ENCODE measurements at regions not wholly inside any gene's neighbourhood (a gene's known extent, or its start where the extent isn't known, plus 50 kb on each side); places are given as distances from the start of the nearest gene placed in this dataset.

DNA sequence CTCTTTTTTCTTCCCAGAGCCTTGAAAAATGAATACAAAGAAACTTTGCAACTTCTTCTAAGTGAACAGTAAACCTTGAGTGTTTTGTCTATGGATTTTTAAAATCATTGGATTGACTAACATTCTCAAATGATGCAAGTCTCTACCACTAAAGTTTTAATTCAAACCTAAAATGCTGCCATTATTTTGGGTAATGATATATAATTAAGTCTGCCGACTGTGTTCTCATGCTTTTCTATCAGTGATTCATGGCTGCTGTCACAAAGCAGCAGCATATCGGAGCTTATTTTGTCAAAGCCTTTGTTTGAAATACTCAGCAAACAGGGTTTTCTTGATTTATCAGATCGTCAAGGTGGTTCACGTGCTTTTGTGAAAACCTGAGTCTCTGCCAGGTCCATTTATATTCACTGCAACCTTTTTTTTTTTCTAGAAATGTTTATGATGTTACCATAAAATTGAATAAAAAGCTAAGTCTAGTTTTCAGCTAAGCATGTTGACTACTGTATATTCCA, 96.3 kb downstream of the GJA1 start:
- H3K9ac ChIP-seq (ENCODE audit: insufficient read depth in 1 of 2, low read depth in 2 of 2, low read length in 2 of 2) = no peak overlapping the region
- CTCF ChIA-PET (ENCODE audit: low intra/inter-chr PET ratio) = no interaction called here
- no TSS peak for BruUV-seq (replicated peaks)
- no peaks in the 10 kb centered on the region for H4K20me1 ChIP-seq (replicated peaks; ENCODE audit: control insufficient read depth, insufficient read depth, low read length)
- H3K4me2 ChIP-seq (ENCODE audit: insufficient read depth, low read length) = no peak overlapping the region
- DNase-seq (ENCODE audit: extremely low read depth in 1 of 4, low spot score in 3 of 4) = no peak
- no peaks in the 10 kb centered on the region for H3K9me1 ChIP-seq (ENCODE audit: control insufficient read depth, insufficient read depth, low read length)
- no peak for FAIRE-seq
- no peak overlapping the region for H2AFZ ChIP-seq (ENCODE audit: low read depth, low read length)
- TF ChIP-seq, protein P1, sequence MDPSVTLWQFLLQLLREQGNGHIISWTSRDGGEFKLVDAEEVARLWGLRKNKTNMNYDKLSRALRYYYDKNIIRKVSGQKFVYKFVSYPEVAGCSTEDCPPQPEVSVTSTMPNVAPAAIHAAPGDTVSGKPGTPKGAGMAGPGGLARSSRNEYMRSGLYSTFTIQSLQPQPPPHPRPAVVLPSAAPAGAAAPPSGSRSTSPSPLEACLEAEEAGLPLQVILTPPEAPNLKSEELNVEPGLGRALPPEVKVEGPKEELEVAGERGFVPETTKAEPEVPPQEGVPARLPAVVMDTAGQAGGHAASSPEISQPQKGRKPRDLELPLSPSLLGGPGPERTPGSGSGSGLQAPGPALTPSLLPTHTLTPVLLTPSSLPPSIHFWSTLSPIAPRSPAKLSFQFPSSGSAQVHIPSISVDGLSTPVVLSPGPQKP (CRISPR knock-in tag; IDR thresholded peaks at IDR 0.05) = no peak
- TF ChIP-seq ARNT (IDR thresholded peaks at IDR 0.05) = no peak
- no peak for TF ChIP-seq XRCC5 (IDR thresholded peaks at IDR 0.05; ENCODE audit: low read depth, low read length)
- TF ChIP-seq CXXC5 (CRISPR knock-in tag; IDR thresholded peaks at IDR 0.05) = no peak
- TF ChIP-seq, protein P2, sequence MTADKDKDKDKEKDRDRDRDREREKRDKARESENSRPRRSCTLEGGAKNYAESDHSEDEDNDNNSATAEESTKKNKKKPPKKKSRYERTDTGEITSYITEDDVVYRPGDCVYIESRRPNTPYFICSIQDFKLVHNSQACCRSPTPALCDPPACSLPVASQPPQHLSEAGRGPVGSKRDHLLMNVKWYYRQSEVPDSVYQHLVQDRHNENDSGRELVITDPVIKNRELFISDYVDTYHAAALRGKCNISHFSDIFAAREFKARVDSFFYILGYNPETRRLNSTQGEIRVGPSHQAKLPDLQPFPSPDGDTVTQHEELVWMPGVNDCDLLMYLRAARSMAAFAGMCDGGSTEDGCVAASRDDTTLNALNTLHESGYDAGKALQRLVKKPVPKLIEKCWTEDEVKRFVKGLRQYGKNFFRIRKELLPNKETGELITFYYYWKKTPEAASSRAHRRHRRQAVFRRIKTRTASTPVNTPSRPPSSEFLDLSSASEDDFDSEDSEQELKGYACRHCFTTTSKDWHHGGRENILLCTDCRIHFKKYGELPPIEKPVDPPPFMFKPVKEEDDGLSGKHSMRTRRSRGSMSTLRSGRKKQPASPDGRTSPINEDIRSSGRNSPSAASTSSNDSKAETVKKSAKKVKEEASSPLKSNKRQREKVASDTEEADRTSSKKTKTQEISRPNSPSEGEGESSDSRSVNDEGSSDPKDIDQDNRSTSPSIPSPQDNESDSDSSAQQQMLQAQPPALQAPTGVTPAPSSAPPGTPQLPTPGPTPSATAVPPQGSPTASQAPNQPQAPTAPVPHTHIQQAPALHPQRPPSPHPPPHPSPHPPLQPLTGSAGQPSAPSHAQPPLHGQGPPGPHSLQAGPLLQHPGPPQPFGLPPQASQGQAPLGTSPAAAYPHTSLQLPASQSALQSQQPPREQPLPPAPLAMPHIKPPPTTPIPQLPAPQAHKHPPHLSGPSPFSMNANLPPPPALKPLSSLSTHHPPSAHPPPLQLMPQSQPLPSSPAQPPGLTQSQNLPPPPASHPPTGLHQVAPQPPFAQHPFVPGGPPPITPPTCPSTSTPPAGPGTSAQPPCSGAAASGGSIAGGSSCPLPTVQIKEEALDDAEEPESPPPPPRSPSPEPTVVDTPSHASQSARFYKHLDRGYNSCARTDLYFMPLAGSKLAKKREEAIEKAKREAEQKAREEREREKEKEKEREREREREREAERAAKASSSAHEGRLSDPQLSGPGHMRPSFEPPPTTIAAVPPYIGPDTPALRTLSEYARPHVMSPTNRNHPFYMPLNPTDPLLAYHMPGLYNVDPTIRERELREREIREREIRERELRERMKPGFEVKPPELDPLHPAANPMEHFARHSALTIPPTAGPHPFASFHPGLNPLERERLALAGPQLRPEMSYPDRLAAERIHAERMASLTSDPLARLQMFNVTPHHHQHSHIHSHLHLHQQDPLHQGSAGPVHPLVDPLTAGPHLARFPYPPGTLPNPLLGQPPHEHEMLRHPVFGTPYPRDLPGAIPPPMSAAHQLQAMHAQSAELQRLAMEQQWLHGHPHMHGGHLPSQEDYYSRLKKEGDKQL (CRISPR knock-in tag; IDR thresholded peaks at IDR 0.05; ENCODE audit: borderline replicate concordance) = no peak
- no peak for TF ChIP-seq ZNF436 (CRISPR knock-in tag; IDR thresholded peaks at IDR 0.05)
- intact Hi-C loops (cut with micrococcal nuclease) = no loop called here
- no peaks in the 10 kb centered on the region for H3K27me3 ChIP-seq (ENCODE audit: control insufficient read depth in 2 of 2, insufficient read depth in 2 of 2, low read length in 2 of 2)
- H3K4me1 ChIP-seq (replicated peaks in 1 of 2; ENCODE audit: control insufficient read depth in 2 of 2, insufficient read depth in 2 of 2, low read length in 2 of 2) = no peaks in the 10 kb centered on the region
- no peaks in the 10 kb centered on the region for H3K79me2 ChIP-seq (ENCODE audit: control insufficient read depth, insufficient read depth, low read length)
- POLR2A ChIA-PET = no interaction called here
- H3K9me3 ChIP-seq (replicated peaks; ENCODE audit: control insufficient read depth, insufficient read depth, low read depth, low read length) = 0 out of 2 replicates have a peak, but pooled peaks cover 2% of the 10 kb centered on the region
- no peak overlapping the region for H3K27ac ChIP-seq (ENCODE audit: extremely low read depth, low read depth, low read length)
- in situ Hi-C loops (cut with MboI) = no loop called here
- no peaks in the 10 kb centered on the region for H3K36me3 ChIP-seq (ENCODE audit: control insufficient read depth, insufficient read depth, low read length)
- WGBS (ENCODE audit: insufficient coverage, low coverage, missing lambda C conversion rate) = 0% methylated on average over 4 of the region's 4 CpGs
- no peak overlapping the region for H3K4me3 ChIP-seq
- no peak for ATAC-seq

Measured in K562 (cell line).